ENCODE measurements at regions not wholly inside any gene's neighbourhood (a gene's known extent, or its start where the extent isn't known, plus 50 kb on each side); places are given as distances from the start of the nearest gene placed in this dataset.

DNA sequence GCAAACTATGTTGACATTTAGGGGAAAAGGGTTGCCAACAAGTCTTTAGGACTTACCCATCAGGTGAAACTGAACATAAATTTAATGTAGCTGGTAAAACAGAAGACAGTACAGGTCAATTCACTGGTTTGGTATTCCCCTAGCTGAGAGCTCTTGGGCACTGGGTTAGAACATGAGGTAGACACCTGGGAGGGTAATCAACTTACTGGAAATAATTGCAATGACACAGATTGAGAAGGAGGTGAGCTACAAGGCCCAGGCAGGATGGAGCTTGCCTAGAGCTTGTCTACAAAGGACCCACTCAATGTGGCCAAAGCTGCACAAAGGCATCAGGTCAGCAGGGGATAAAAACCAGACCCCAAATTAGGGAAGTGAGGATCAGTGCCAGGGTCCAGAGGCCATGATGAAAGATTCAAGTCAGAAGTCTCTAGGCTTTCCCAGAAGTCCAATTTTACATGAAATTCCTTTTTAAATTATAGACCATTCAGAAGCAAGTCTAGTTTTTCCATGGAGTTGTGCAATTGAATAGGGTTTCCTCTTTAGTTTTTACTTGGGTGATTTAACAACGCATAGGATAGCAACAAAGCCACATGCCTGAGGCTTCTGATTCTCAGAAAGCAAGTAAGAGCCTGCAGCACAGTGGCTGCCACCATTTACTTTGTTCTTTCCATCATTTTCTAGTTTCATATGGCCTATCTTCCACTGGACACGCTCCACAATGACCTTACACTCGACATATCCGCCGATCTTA is 194.0 kb downstream of the NDFIP2 start:
- TF ChIP-seq, protein P1, sequence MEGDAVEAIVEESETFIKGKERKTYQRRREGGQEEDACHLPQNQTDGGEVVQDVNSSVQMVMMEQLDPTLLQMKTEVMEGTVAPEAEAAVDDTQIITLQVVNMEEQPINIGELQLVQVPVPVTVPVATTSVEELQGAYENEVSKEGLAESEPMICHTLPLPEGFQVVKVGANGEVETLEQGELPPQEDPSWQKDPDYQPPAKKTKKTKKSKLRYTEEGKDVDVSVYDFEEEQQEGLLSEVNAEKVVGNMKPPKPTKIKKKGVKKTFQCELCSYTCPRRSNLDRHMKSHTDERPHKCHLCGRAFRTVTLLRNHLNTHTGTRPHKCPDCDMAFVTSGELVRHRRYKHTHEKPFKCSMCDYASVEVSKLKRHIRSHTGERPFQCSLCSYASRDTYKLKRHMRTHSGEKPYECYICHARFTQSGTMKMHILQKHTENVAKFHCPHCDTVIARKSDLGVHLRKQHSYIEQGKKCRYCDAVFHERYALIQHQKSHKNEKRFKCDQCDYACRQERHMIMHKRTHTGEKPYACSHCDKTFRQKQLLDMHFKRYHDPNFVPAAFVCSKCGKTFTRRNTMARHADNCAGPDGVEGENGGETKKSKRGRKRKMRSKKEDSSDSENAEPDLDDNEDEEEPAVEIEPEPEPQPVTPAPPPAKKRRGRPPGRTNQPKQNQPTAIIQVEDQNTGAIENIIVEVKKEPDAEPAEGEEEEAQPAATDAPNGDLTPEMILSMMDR (IDR thresholded peaks at IDR 0.05): no peak
- TF ChIP-seq POLR2A (IDR thresholded peaks at IDR 0.05; ENCODE audit: low read depth) (no peak), EP300 (IDR thresholded peaks at IDR 0.05) (no peak)

All from esophagus muscularis mucosa (tissue), 4 donors.